HS-5 (cell line): ENCODE measurements at regions not wholly inside any gene's neighbourhood (a gene's known extent, or its start where the extent isn't known, plus 50 kb on each side); places are given as distances from the start of the nearest gene placed in this dataset.
"Not testable (repeated sequence)": the region's sequence is repeated elsewhere in the genome, so short reads cannot be mapped to it uniquely, and the experiment has no call there.

ENCODE experiments used
- DNase-seq: peaks from one replicate; pipeline ENCODE4 v3.0.0-alpha.2; 2012; ENCODE audit warnings: low read depth

DNA sequence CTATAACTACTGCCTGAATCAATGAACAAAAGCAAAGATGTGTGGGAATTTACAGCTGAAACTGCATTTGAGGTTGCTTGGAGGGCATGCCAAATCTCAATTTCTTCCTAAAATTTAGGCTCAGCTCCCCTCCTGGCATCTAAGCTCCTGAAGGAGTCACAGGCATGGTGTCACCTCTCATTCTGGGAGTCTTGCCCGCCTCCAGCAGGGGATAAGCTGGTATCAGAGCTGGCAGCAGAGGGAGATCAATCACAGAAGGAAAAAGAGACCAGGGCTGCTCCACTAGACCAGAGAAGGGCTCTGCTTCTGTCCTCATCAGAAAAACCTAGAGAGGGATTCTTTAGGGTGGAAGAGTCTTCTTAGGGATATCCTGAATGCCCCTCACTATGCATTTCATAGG, 150.4 kb upstream of the SLC6A11 start:
- no peak for DNase-seq

- DNase-seq = no peak
Observed at GRCh38 chr3:10666621-10667020, 149.4 kb upstream of the SLC6A11 start.

DNA sequence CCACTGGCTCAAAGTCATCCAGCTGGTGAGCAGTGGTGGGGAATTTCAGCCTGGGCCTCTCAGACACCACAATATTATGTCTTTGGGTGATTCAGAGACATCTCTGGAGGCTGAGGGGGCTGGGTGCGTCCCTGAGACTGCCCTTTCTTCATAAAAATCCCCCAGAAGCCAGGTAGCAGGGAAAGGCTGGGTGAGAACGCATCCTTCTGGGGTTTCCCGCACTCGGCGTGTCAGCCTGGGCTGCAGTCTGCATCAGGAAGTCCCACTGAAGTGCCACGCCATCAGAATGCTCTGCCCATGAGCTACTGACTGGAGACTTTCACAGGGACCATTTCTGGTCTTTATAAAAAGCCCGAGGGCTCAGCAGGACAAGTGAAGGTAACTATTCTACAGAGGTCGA, 148.8 kb upstream of the SLC6A11 start:
- DNase-seq = no peak

DNA sequence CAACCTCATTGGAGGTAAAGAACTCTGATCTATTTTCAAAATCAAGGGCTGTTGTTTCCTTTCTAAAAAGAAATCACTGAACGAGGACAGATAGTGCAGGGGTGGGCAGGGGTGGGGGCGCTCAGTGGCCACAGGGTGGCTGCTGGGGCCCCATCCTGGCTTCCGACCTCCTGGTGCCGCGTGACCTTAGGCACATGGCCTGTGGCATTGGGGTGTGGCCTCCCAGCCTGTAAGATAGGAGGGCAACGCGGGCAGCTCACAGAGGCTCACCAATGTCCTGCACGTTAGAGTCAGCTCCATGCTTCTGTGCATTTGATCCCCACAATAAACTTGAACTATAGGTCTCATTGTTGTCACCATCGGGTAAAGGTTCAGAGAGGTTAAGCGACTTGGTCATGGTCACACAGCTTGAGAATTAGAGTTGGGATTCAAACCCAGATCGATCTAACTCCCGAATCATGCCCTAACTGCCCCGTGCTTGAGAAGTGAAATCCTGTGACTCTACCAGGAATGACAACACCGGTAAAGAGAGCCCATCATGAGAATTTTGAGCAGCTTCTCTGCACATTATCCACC, 148.0 kb upstream of the SLC6A11 start:
- no peak for DNase-seq

DNA sequence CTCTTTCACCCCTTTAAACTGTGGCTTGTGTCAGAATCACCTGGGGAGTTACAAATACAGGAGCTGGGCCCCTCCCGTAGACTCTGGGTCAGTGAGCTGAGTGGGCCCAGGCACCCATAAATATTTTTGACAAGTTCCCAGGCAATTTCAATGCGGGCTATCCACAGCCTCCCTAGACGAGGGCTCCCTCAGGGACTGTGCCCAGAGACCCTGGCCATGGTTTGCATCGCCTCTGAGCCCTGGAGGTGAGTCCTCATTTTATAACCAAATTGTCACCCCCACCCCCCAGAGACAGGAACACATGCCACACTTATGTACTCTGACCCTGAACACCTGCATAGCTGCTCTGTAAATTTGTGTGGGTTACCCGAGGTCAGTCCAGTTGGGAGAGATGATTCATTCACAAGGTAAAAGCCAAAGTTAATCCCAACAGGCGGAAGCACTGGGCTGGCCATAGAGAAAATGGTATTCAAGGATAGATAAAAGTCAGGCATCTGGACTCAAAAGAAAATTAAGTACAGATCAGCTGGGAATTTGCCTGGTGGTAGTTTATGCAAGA, 146.5 kb upstream of the SLC6A11 start:
- no peak for DNase-seq

DNA sequence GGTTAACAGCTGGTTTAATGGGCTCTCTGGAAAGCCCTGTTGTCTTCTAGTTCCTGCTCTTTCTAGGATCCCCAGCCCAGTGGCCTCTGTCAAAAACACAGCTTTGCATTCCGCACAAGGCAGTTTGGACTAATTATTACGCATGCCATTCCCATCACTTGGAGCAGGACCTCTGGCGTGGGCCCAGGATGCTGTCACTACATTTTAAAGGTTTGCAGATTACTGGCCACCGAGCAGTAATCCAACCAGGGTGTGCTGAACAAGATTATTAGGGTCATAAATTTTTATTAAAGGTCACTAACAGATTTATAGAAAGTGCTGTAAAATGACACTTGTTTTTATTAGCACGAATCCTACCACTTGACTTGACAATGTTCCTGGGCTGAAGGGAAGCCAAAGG, 143.6 kb upstream of the SLC6A11 start:
- no peak for DNase-seq

DNA sequence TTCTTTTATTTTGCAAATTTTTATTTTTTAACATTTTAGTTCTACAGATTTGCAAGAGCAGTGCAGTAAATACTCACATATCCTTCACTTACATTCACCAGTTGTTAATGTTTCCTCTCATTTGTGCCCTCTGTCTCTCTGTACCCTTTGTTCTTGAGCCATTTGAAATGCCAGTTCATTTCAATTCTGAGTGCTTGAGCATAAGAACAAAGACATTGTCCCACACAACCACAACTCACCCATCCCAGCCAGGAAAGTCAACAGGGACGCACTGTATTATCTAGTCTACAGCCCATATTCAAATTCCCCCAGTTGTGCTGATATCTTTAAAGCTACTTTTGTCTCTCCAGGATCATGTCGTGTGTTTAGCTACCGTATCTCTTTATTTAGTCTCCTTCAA, 141.4 kb upstream of the SLC6A11 start:
- no peak for DNase-seq

- no peak for DNase-seq
Observed at GRCh38 chr3:10676905-10677304, 139.1 kb upstream of the SLC6A11 start.

DNA sequence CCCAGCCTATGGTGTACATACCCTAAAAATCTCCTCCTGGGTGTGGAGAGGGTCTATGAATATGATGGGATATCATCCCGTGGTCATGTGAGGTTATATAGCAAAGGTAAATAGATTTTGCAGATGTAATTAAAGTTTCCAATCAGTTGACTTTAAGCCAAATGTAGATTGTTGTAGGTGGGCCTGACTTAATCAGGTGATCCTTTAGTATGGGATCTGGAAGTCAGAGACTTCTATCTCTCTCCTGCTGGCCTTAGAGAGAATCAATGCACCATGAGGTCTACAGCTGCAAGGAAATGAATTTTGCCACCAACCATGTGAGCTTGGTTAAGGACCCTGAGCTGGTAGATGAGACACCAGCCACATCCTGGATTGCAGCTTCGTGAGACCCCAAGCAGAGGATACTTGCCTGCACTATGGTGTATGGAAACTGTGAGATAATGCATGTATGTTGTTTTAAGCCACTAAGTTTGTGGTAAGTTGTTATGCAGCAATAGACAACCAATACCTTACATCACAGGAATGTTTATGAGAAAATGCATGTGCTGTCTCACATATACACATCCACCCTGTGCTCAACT, 137.1 kb upstream of the SLC6A11 start:
- DNase-seq = no peak

DNA sequence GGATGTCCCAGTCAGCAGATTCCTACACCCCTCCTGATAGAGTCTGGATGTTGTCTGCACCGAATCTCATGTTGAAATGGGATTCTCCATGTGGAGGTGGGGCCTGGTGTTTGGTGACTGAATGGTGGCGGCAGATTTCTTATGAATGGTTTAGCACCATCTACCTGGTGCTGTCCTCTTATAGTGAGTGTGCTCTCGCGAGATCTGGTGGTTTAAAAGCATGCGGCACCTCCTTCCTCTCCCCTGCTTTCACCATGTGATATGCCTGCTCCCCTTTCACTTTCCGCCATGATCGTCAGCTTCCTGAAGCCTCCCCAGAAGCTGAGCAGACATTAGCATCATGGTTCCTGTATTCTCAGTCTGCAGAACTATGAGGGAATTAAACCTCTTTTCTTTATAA, 135.2 kb upstream of the SLC6A11 start:
- DNase-seq = no peak

GRCh38 chr3:10682692-10683091, 133.3 kb upstream of the SLC6A11 start:
- no peak for DNase-seq

- no peak for DNase-seq
Observed at GRCh38 chr3:10683106-10683505, 132.9 kb upstream of the SLC6A11 start.

GRCh38 chr3:10688126-10688525, 127.9 kb upstream of the SLC6A11 start:
- no peak for DNase-seq

GRCh38 chr3:10688548-10689172, 127.4 kb upstream of the SLC6A11 start:
- no peak for DNase-seq

- no peak for DNase-seq
Observed at GRCh38 chr3:10692039-10692622, 123.9 kb upstream of the SLC6A11 start.

DNA sequence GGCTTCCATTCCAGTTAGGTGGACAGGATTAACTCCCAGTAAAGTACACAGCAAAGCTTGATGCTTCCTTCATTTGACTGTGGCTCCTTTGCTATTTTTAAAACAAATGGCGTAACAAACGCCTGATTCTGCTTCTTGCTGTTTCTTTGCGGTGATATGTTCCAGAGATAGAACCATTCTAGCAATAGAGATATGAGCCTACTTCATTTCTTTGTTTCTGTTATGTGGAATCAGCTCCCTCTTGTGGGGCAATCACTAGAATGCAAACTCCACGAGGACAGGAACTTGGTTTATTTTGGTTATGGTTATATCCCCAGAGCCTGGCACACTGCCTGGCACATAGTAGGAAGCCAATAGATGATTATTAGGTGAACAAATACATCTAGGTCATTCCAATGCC, 122.6 kb upstream of the SLC6A11 start:
- DNase-seq = no peak

DNA sequence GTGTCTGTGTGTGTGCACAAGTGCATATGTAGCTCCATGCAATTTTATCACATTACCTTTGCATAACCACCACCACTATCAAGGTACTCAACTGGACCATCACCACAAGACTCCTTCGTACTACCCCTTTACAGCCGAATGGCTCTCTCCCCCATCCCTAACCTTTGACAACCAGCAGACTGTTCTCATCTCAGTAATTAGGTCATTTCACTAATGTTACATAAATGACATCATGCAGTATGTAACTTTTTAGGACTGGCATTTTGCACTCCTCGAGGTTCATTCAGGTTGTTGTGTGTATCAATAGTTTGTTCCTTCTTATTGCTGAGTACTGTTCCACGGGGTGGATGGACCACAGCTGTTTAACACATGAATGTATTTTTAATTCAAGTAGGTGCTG, 121.8 kb upstream of the SLC6A11 start:
- no peak for DNase-seq

- DNase-seq = not testable (repeated sequence)
Observed at GRCh38 chr3:10695186-10695585, 120.8 kb upstream of the SLC6A11 start.

GRCh38 chr3:10695595-10696285, 120.3 kb upstream of the SLC6A11 start:
- DNase-seq = no peak

DNA sequence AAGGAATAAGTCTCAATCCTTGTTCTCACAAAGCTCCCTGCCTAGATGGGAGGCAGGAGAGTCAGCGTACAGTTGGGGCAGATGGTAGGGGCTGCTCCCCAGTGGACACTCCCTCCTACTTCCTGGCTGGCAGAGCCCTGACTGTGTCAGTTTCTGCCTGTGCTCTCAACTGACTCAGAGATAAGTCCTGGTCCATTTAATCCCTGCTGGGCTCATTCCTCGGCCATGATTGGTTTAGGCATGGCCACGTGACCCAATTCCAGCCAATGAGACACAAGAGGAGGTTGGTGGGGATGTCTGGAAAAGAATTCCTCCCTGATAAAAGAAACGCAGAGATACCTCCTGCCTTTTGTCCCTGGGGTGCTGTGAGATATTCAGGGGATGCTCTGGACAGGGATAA, 118.1 kb upstream of the SLC6A11 start:
- DNase-seq = no peak

DNA sequence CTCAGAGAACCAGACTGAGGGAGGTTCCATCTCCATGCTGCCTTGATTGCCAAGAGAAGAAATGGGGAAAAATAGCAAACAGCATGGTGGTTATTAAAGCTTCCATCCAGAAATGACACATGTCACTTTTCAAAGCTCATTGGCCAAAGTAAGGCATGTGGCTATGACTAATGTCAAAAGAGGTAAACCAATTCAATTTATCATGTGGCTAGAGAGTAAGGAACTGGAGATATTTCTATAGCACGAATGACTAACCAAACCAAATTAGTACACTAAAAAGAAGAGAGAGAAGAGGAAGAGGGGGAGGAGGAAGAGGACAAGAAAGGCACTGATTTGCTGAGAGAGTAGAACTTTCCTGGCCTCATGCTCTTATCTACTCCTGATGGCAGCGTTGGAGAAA, 115.2 kb upstream of the SLC6A11 start:
- DNase-seq = no peak

- DNase-seq = no peak
Observed at GRCh38 chr3:10702961-10703740, 112.9 kb upstream of the SLC6A11 start.
